B cell (primary cell): ENCODE measurements at regions not wholly inside any gene's neighbourhood (a gene's known extent, or its start where the extent isn't known, plus 50 kb on each side); places are given as distances from the start of the nearest gene placed in this dataset.

Source experiments
- ATAC-seq: fragments of 200-7000 bp; cut with Tn5 transposase; one replicate; pipeline ENCODE4 v1.10.0; 2021; ENCODE audit warnings: low read depth, mild to moderate bottlenecking, moderate number of reproducible peaks, moderate library complexity
- CTCF ChIA-PET: fragments of 350-600 bp; sonication (Branson Sonifier 250); formaldehyde crosslinking; loops from one replicate; lab custom pipeline; 2021; ENCODE audit warnings: antibody characterized with exemption, inconsistent platforms; lab: Charles Lee
- POLR2A ChIA-PET: fragments of 350-600 bp; sonication (Branson Sonifier 250); formaldehyde crosslinking; loops from one replicate; lab custom pipeline; 2021; ENCODE audit warnings: antibody characterized with exemption; lab: Charles Lee
- DNase-seq: peaks from one replicate; pipeline ENCODE4 v3.0.0; 2013
- H2AFZ ChIP-seq: 2 replicates; pipeline ENCODE4 v1.6.1; 2012; ENCODE audit warnings: mild to moderate bottlenecking, low read depth, low read length; ENCODE audit not compliant: insufficient read depth, poor library complexity, severe bottlenecking
- H3K27ac ChIP-seq, 2 donors: 1 replicate in 1 of 2; 2 replicates in 1 of 2; pipeline ENCODE4 v1.5.1; 2012 to 2013; ENCODE audit warnings: low read length in 2 of 2, mild to moderate bottlenecking in 2 of 2, moderate library complexity in 1 of 2
- H3K27me3 ChIP-seq, 4 experiments: fragments of 200-600 bp in 1 of 4; sonication (generic) in 1 of 4; replicated peaks in 1 of 4; 1 replicate in 2 of 4; 2 replicates in 2 of 4; pipeline versions ENCODE4 v1.6.1 to v1.7.0; 2013 to 2016; ENCODE audit warnings: low read length in 3 of 4, mild to moderate bottlenecking in 2 of 4, mixed read lengths in 1 of 4, moderate library complexity in 1 of 4; ENCODE audit not compliant: insufficient read depth in 4 of 4, control insufficient read depth in 3 of 4; ENCODE audit errors: control extremely low read depth in 1 of 4
- H3K36me3 ChIP-seq, 2 experiments: replicated peaks in 1 of 2; 1 replicate in 1 of 2; 2 replicates in 1 of 2; pipeline versions ENCODE4 v1.6.1 to v1.7.1; 2013; ENCODE audit warnings: low read length in 1 of 2; ENCODE audit not compliant: insufficient read depth in 2 of 2, control insufficient read depth in 1 of 2; ENCODE audit errors: control extremely low read depth in 1 of 2, extremely low read depth in 1 of 2
- H3K4me1 ChIP-seq, 2 donors: fragments of 200-600 bp in 1 of 2; sonication (generic) in 1 of 2; 1 replicate in 1 of 2; 2 replicates in 1 of 2; pipeline versions ENCODE4 v1.5.1 to v1.6.1; 2013 to 2017; ENCODE audit warnings: low read length in 2 of 2; ENCODE audit not compliant: control insufficient read depth in 2 of 2, insufficient read depth in 2 of 2
- H3K4me2 ChIP-seq: replicated peaks from 2 replicates; pipeline ENCODE3; 2012; ENCODE audit warnings: mild to moderate bottlenecking, low read depth, low read length; ENCODE audit not compliant: poor library complexity, severe bottlenecking
- H3K4me3 ChIP-seq, 5 experiments: fragments of 200-600 bp in 1 of 5; sonication (generic) in 1 of 5; 1 replicate in 3 of 5; 2 replicates in 2 of 5; pipeline versions ENCODE4 v1.5.1 to v1.7.0; 2011 to 2016; ENCODE audit warnings: low read length in 4 of 5, mild to moderate bottlenecking in 4 of 5, low read depth in 2 of 5, control low read depth in 1 of 5, moderate library complexity in 1 of 5; ENCODE audit not compliant: insufficient read depth in 1 of 5; ENCODE audit errors: control extremely low read depth in 1 of 5, extremely low read depth in 1 of 5
- H3K79me2 ChIP-seq: fragments of 200-600 bp; sonication (generic); one replicate; pipeline ENCODE4 v1.6.0; 2016; ENCODE audit warnings: low read length; ENCODE audit not compliant: control insufficient read depth, insufficient read depth
- H3K9ac ChIP-seq: fragments of 200-600 bp; sonication (generic); 2 replicates; pipeline ENCODE4 v1.6.1; 2017; ENCODE audit warnings: mild to moderate bottlenecking, low read length, moderate library complexity
- H3K9me3 ChIP-seq, 3 donors: one replicate each; pipeline versions ENCODE4 v1.6.1 to v1.7.1; 2013; ENCODE audit warnings: low read length in 2 of 3; ENCODE audit not compliant: control insufficient read depth in 2 of 3, insufficient read depth in 1 of 3; ENCODE audit errors: control extremely low read depth in 1 of 3
- H4K20me1 ChIP-seq: 2 replicates; pipeline ENCODE4 v1.6.0; 2012; ENCODE audit warnings: mild to moderate bottlenecking, low read length; ENCODE audit not compliant: insufficient read depth, control insufficient read depth, poor library complexity, severe bottlenecking
- H3K27ac Mint-ChIP-seq: one replicate; pipeline ENCODE4 v1.8.0; 2021; ENCODE audit warnings: mixed read lengths
- H3K27me3 Mint-ChIP-seq: one replicate; pipeline ENCODE4 v1.8.0; 2021; ENCODE audit warnings: mixed read lengths
- H3K4me1 Mint-ChIP-seq: one replicate; pipeline ENCODE4 v1.8.0; 2021; ENCODE audit warnings: mixed read lengths
- H3K4me3 Mint-ChIP-seq: one replicate; pipeline ENCODE4 v1.8.0; 2021; ENCODE audit warnings: mixed read lengths
- H3K9me3 Mint-ChIP-seq: one replicate; pipeline ENCODE4 v1.8.0; 2022; ENCODE audit warnings: mixed read lengths; ENCODE audit not compliant: insufficient read depth
- EZH2 ChIP-seq: IDR thresholded peaks from 2 replicates; pipeline ENCODE4 v1.6.1; 2012; ENCODE audit warnings: borderline replicate concordance, low read depth, mild to moderate bottlenecking, moderate library complexity, low read length; ENCODE audit not compliant: insufficient read depth, poor library complexity, severe bottlenecking
- WGBS: methylation state at CpG from one replicate; pipeline ENCODE4 v1.1.5; 2013; ENCODE audit warnings: missing lambda C conversion rate; ENCODE audit not compliant: insufficient coverage; 5-methylcytosine and 5-hydroxymethylcytosine counted together
- intact Hi-C: fragments of 100-400 bp; cut with micrococcal nuclease; formaldehyde crosslinking; loops from one replicate; pipeline ENCODE4 v1.10.0; 2022
- TF ChIP-seq, protein P1 (sequence below): fragments of 200-600 bp; IDR thresholded peaks from one replicate; pipeline ENCODE4 v1.8.0; 2022; ENCODE audit warnings: antibody characterized with exemption, mild to moderate bottlenecking

DNA sequence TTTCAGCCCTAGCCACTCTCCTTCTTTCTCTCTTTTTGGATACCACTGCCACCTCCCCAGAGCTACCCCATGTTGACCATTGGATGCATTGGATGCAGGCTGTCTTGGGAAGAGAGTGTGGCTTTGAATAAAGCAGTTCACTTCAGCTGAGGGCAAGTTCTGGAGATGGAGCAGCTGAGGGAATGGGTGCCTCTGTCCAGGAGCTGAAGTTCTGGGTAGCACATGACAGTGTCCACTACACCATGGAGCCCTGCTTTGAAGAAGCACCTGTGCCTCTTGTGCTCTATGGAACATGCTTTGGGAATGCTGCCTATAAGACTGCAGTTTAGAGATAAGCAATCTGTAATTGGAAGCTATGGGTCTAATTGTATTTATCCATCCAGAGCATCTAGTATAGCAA is 1028.7 kb downstream of the TYW1 start:
- H3K9me3 ChIP-seq, result peaks cover 0 to 9% (median 0%) of the 10 kb centered on the region in 3 donors
- no peak overlapping the region for H3K27ac ChIP-seq
- no peak for DNase-seq
- no peaks in the 10 kb centered on the region for H3K27me3 Mint-ChIP-seq
- no peaks in the 10 kb centered on the region for H3K4me1 Mint-ChIP-seq
- no peak for TF ChIP-seq EZH2
- TF ChIP-seq, protein P1, sequence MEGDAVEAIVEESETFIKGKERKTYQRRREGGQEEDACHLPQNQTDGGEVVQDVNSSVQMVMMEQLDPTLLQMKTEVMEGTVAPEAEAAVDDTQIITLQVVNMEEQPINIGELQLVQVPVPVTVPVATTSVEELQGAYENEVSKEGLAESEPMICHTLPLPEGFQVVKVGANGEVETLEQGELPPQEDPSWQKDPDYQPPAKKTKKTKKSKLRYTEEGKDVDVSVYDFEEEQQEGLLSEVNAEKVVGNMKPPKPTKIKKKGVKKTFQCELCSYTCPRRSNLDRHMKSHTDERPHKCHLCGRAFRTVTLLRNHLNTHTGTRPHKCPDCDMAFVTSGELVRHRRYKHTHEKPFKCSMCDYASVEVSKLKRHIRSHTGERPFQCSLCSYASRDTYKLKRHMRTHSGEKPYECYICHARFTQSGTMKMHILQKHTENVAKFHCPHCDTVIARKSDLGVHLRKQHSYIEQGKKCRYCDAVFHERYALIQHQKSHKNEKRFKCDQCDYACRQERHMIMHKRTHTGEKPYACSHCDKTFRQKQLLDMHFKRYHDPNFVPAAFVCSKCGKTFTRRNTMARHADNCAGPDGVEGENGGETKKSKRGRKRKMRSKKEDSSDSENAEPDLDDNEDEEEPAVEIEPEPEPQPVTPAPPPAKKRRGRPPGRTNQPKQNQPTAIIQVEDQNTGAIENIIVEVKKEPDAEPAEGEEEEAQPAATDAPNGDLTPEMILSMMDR, result no peak
- intact Hi-C loops, result no loop called here
- H3K4me2 ChIP-seq, result no peak overlapping the region
- H2AFZ ChIP-seq, result no peak overlapping the region
- ChIA-PET POLR2A (no interaction called here), CTCF (no interaction called here)
- H3K27me3 ChIP-seq, result no peaks in the 10 kb centered on the region
- H3K36me3 ChIP-seq, result no peaks in the 10 kb centered on the region
- H3K4me3 ChIP-seq, result no peak overlapping the region
- H3K27ac Mint-ChIP-seq, result no peak overlapping the region
- no peaks in the 10 kb centered on the region for H3K4me1 ChIP-seq
- no peak overlapping the region for H3K4me3 Mint-ChIP-seq
- H3K79me2 ChIP-seq, result no peaks in the 10 kb centered on the region
- no peaks in the 10 kb centered on the region for H4K20me1 ChIP-seq
- ATAC-seq, result no peak
- no peak overlapping the region for H3K9ac ChIP-seq
- no peaks in the 10 kb centered on the region for H3K9me3 Mint-ChIP-seq

DNA sequence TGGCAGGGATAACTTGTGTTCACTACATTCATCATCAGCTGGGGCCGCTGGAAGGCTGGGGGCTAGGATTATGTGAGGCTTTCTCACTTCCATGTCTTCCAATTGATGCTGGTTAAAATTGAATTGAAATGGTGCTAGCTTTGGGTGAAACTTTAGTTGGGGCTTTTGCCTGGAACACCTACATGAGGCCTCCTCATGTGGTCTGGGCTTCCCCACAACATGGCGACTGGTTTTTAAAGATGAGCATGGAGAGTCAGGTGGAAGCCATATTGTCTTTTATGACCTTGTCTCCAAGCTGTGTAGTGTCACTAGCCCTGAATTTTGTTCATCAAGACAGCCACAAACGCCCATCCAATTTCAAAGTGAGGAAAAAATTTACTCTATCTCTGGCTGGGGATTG is 1033.9 kb downstream of the TYW1 start:
- no peak overlapping the region for H3K27ac ChIP-seq
- peaks cover 0 to 2% (median 0%) of the 10 kb centered on the region in 3 donors for H3K9me3 ChIP-seq
- H4K20me1 ChIP-seq, result no peaks in the 10 kb centered on the region
- POLR2A ChIA-PET, result no interaction called here
- TF ChIP-seq, protein P1, result no peak
- no peak for TF ChIP-seq EZH2
- no peaks in the 10 kb centered on the region for H3K36me3 ChIP-seq
- WGBS, result 100% methylated on average over 1 of the region's 3 CpGs
- Mint-ChIP-seq H3K9me3 (peaks cover 5% of the 10 kb centered on the region), H3K4me1 (no peaks in the 10 kb centered on the region), H3K4me3 (no peak overlapping the region), H3K27ac (no peak overlapping the region), H3K27me3 (no peaks in the 10 kb centered on the region)
- no peak overlapping the region for H2AFZ ChIP-seq
- no peaks in the 10 kb centered on the region for H3K27me3 ChIP-seq
- H3K4me2 ChIP-seq, result no peak overlapping the region
- DNase-seq (no peak), ATAC-seq (no peak)
- H3K9ac ChIP-seq, result no peak overlapping the region
- H3K4me1 ChIP-seq, result no peaks in the 10 kb centered on the region
- intact Hi-C loops, result no loop called here
- H3K79me2 ChIP-seq, result no peaks in the 10 kb centered on the region
- CTCF ChIA-PET, result no interaction called here
- H3K4me3 ChIP-seq, result no peak overlapping the region
